GM12875 (cell line): ENCODE measurements at regions not wholly inside any gene's neighbourhood (a gene's known extent, or its start where the extent isn't known, plus 50 kb on each side); places are given as distances from the start of the nearest gene placed in this dataset.

Experiments used
- H3K4me3 ChIP-seq: one replicate; pipeline ENCODE4 v1.5.1; 2011; ENCODE audit warnings: low read depth, low read length, control low read depth
- TF ChIP-seq, protein P1 (sequence below): IDR thresholded peaks from 2 replicates; pipeline ENCODE4 v1.5.1; 2011; ENCODE audit warnings: low read depth, mild to moderate bottlenecking, control low read depth, inconsistent platforms, low read length, moderate library complexity, borderline replicate concordance; ENCODE audit not compliant: insufficient read depth

DNA sequence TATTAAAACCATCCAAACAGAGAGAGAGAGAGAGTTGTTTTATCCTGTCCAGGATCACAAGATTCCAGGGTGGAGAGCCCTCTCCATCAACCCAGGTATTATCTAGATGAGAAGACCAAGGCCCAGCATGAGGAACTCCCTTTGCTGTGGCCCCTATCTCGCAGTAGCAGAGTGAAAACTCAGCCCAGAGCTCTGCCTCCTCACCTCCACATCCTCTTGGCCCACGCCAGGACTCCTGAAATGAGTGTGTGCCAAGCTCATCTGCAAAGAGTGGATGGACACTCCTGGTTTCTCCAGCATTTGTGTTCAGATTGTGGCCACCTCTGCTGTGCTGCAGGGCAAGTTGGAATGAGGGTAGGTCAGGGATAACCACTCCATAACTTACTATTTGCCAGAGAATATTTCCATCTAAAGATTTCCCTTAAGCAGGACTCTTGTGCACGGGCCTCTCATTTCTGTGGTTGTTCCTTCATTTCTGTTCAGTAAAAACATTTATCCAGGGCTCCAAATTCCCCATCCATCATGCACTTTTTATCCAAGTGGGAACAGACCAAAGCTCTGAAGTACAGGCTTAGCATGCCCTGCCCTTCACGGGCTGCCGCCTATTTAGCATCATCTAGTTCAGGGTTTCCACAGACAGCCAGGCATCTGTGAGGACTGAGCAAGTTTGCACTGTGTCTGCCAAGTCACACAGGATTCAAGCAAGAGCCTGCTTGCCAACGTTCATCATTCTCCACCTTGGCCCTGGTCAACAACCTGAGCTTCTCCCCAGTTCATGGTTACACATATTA, 583.2 kb upstream of the ID2 start:
- no peak overlapping the region for H3K4me3 ChIP-seq
- TF ChIP-seq, protein P1, sequence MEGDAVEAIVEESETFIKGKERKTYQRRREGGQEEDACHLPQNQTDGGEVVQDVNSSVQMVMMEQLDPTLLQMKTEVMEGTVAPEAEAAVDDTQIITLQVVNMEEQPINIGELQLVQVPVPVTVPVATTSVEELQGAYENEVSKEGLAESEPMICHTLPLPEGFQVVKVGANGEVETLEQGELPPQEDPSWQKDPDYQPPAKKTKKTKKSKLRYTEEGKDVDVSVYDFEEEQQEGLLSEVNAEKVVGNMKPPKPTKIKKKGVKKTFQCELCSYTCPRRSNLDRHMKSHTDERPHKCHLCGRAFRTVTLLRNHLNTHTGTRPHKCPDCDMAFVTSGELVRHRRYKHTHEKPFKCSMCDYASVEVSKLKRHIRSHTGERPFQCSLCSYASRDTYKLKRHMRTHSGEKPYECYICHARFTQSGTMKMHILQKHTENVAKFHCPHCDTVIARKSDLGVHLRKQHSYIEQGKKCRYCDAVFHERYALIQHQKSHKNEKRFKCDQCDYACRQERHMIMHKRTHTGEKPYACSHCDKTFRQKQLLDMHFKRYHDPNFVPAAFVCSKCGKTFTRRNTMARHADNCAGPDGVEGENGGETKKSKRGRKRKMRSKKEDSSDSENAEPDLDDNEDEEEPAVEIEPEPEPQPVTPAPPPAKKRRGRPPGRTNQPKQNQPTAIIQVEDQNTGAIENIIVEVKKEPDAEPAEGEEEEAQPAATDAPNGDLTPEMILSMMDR, result no peak

DNA sequence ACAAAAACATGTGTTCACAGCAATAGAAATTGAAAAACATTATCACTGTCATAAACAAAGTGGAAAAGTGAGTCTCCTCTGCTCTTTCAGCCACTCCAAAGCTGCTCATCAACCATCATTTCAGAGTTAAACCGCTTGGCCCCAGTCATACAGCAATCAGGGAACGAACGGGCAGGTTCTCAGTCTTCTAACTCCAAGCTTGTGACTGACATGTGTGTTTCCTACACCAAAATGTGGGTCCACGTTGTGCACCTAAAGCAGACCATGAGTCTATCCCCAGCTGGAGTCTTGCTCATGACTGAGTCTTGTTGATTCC, 582.6 kb upstream of the ID2 start:
- TF ChIP-seq, protein P1, result no peak
- no peak overlapping the region for H3K4me3 ChIP-seq

DNA sequence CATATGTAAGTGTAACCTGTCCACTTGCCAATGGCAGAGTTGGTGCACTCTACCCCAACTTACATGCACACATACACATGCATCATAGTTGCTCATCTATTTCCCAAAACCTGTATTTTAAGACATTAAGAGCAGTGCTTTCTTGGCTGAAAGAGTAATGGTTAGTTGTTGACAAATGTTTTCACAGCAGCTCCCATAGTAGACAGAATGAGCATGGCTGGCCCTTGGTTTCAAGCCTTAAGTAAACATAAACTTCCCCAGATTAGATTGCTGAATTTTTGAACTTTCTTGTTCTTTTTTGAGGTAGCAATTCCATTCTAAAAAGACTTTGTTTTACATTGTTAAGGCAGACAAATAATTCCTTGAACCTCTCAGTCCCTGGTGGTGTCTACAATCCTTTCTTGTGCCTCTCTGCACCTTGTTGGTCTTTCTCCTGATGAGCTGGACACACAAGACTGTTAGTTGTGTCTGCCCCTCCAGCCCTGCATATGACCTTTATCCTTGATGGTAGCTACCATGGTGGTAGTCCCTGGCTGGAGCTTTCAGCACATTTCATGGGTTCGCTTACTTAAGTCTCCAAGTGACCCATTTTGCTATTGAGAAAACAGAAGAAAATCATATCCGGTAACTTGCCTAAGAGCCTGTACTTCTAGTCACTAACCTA, 580.1 kb upstream of the ID2 start:
- no peak overlapping the region for H3K4me3 ChIP-seq
- TF ChIP-seq, protein P1, result no peak

DNA sequence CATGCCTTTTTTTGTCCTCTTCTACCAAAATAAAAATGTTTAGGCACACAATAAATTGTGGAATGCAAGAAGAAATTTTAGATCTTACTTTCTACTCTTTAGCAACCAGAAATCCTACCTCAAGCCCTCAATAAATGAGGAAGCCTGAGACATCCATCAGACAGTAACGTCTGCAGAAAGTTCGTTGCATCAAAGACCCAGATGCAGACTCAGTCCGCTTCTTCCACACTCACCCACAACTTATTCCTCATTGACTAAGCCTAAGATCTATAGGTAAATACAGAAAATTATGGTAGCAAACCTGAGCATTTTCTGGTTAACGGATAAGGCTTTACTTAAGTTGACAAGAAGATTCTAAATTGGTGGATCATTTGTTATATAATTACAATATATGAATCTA, 579.4 kb upstream of the ID2 start:
- H3K4me3 ChIP-seq, result no peak overlapping the region
- TF ChIP-seq, protein P1, result no peak

DNA sequence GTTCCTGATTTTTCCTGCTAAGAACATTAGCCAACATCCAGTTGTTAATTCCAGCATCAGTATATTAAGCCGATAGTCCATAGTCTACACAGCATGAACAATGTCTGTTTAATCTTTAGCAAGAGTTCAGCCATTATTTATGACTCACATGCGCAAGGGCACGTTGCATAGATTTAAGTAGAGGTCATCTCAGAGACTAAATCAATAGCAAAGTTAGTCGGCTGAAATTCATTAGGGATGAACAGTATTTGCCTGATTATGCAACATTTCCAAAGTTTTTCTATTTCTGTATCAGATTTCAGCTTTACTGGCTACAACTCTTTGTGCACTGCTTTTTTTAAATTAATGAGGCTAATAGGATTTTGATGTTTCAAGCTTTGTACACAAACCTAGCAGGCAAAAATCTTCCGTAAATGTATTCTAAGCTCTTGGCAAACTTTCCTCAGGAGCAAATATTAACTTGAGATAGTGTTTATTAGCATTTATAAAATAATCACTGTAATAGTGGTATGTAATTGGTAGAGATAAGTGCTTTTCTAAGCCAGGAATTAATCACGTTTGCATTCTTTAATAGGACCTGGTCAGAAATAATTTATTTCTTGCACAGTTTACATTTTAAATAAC, 578.7 kb upstream of the ID2 start:
- TF ChIP-seq, protein P1, result no peak
- no peak overlapping the region for H3K4me3 ChIP-seq

DNA sequence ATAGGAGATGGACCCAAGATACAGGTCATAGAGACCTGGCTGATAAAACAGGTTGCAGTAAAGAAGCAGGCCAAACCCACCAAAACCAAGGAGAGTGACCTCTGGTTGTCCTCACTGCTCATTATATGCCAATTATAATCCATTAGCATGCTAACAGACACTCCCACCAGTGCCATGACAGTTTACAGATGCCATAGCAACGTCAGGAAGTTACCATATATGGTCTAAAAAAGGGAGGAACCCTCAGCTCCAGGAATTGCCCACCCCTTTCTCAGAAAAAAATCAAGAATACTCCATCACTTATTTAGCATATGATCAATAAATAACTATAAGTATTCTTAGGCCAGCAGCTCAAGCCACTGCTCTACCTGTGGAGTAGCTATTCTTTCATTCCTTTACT, 574.7 kb upstream of the ID2 start:
- TF ChIP-seq, protein P1, result no peak
- no peak overlapping the region for H3K4me3 ChIP-seq

DNA sequence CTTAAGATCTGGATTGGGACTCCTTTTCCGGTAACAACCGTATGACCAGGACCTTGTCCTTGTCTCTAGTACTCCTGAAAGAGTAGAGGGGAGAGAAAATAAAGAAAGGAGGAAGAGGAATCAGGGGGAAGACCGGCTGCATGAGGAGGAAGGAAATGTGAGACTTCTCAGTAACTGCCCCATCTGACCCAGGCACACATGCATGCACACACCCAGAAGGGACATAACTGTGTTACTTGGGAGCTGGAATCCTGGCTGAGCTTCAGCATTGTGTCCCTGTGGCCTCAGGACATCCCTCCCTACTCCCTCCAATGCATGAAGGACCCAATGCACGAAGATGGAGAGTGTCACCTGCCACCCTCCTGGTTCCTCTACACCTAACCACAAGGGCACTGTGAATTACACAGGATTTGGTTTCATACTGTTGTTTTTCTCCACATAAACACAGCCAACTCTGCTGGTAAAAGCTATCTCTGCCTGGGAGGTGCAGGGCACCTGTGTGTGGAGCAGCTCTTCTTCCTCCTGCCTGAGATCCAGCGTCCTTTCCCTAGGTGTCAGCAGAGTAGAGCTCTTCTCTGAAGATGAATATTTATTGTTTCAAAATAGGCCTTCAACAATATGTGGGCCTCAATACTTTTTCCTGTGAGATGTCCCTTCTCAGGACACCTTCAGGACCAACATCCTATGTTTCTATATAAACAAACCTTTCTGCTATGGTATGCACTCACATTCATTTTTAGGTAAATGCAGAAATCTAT, 574.1 kb upstream of the ID2 start:
- H3K4me3 ChIP-seq, result no peak overlapping the region
- TF ChIP-seq, protein P1, result no peak
